ENCODE measurements at regions not wholly inside any gene's neighbourhood (a gene's known extent, or its start where the extent isn't known, plus 50 kb on each side); places are given as distances from the start of the nearest gene placed in this dataset.

DNA sequence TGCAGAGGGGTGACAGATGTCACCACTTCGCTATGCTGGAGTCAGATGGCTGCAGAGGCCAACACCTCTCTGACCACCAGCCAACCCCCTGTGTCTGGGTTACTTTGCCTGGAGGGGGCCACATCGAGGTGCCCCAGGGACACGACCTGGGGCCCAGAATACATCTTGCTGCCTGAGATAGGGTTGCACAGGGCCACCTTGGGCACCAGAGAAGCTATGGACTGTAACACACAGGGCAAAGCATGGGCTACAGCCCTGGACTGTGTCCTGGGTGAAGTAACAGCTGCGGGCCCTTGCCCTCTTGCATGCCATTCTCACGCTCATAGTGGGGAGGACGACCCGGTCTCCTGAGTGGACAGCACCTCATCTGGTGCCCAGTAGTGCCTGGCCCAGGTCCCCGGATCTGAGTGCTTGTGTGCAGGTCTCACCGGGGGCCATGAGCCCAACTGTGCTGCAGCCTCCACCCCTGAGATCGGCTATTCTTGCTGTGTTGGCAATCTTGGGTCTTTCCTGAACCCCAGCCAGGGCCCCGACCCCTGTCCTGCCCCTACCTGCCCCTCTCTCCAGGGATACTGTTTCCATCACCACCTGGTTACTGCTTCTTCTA is 115.2 kb upstream of the GDF10 start:
- Histone ChIP-seq H3K9ac (ENCODE audit: low read length) (no peak overlapping the region), H3K79me1 (ENCODE audit: low read length) (no peaks in the 10 kb centered on the region), H2AK5ac (ENCODE audit: low read length) (no peak overlapping the region), H2BK120ac (ENCODE audit: low read depth, low read length) (no peak overlapping the region), H4K5ac (ENCODE audit: low read length) (no peak overlapping the region), H3K4me2 (ENCODE audit: low read length) (no peak overlapping the region), H3K4ac (ENCODE audit: low read depth, low read length) (no peak overlapping the region), H3K4me1 (ENCODE audit: control insufficient read depth, low read depth, low read length) (no peaks in the 10 kb centered on the region), H3K27ac (ENCODE audit: low read depth, low read length) (no peak overlapping the region), H3K56ac (ENCODE audit: low read length) (no peak overlapping the region), H3K79me2 (ENCODE audit: control insufficient read depth, insufficient read depth, low read length) (no peaks in the 10 kb centered on the region), H3K27me3 (ENCODE audit: insufficient read depth, low read length, poor library complexity) (no peaks in the 10 kb centered on the region), H2BK5ac (ENCODE audit: low read length) (no peak overlapping the region), H3K4me3 (ENCODE audit: low read length) (no peak overlapping the region), H3K18ac (ENCODE audit: low read length) (no peak overlapping the region), H3K36me3 (ENCODE audit: control insufficient read depth, insufficient read depth, low read length) (no peaks in the 10 kb centered on the region), H4K8ac (ENCODE audit: low read depth, low read length) (no peak overlapping the region), H3K23ac (ENCODE audit: low read length) (no peak overlapping the region), H2BK15ac (replicated peaks; ENCODE audit: low read depth) (no peak overlapping the region)
- WGBS (ENCODE audit: extremely low coverage, insufficient coverage, low lambda C conversion rate) = no CpG with 5 or more reads among the region's 11 CpGs
- DNase-seq = no peak

DNA sequence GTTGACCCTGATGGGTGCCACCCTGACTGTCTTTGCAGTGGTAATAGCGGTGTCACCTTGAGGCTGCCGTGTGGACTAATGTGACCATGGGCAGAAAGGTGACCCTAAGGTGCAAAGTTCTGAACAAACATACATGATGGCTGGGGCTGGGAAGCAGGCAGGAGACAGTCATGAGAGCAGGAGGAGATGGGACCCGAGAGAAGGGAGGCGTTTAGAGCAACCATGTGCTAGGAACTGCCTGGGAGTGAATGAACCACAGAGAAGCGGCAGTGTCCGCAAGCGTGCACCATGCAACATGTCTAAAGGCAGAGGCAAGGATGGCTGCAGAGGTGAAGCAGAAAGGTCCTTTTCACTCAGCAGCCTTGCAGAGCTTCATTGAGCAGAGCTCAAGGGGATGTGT is 113.1 kb upstream of the GDF10 start:
- no peaks in the 10 kb centered on the region for H3K36me3 ChIP-seq (ENCODE audit: control insufficient read depth, insufficient read depth, low read length)
- H2BK120ac ChIP-seq (ENCODE audit: low read depth, low read length) = no peak overlapping the region
- H2BK5ac ChIP-seq (ENCODE audit: low read length) = no peak overlapping the region
- H3K56ac ChIP-seq (ENCODE audit: low read length) = no peak overlapping the region
- H3K4ac ChIP-seq (ENCODE audit: low read depth, low read length) = no peak overlapping the region
- H3K4me3 ChIP-seq (ENCODE audit: low read length) = no peak overlapping the region
- no peak overlapping the region for H3K4me2 ChIP-seq (ENCODE audit: low read length)
- H3K27me3 ChIP-seq (ENCODE audit: insufficient read depth, low read length, poor library complexity) = no peaks in the 10 kb centered on the region
- no peak overlapping the region for H2AK5ac ChIP-seq (ENCODE audit: low read length)
- H4K8ac ChIP-seq (ENCODE audit: low read depth, low read length) = no peak overlapping the region
- no peaks in the 10 kb centered on the region for H3K79me1 ChIP-seq (ENCODE audit: low read length)
- no peaks in the 10 kb centered on the region for H3K4me1 ChIP-seq (ENCODE audit: control insufficient read depth, low read depth, low read length)
- no peak overlapping the region for H2BK15ac ChIP-seq (replicated peaks; ENCODE audit: low read depth)
- H3K79me2 ChIP-seq (ENCODE audit: control insufficient read depth, insufficient read depth, low read length) = no peaks in the 10 kb centered on the region
- whole genome bisulfite sequencing (ENCODE audit: extremely low coverage, insufficient coverage, low lambda C conversion rate) = no CpG with 5 or more reads among the region's 7 CpGs
- H3K9ac ChIP-seq (ENCODE audit: low read length) = no peak overlapping the region
- no peak overlapping the region for H3K27ac ChIP-seq (ENCODE audit: low read depth, low read length)
- no peak overlapping the region for H3K18ac ChIP-seq (ENCODE audit: low read length)
- no peak overlapping the region for H3K23ac ChIP-seq (ENCODE audit: low read length)
- no peak for DNase-seq
- H4K5ac ChIP-seq (ENCODE audit: low read length) = no peak overlapping the region

DNA sequence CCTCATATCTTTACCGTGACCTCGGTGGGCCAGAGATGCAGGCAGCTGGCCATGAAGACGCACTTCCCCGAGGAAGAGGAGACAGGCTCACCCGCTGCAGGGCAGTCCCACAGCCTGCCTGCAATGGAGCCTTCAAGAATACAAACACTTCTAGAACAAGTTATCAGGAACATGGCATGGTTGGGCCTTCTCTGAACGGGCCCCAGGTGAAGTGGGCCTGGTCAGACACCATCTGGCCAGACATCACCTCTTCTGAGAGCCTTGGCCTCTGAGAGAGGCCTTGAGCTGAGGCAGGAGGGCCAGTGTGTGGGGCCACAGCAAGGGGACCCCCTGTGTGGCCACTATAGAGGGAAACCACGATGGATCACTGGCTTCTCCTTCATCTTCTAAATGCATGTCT is 112.4 kb upstream of the GDF10 start:
- no peak overlapping the region for H4K8ac ChIP-seq (ENCODE audit: low read depth, low read length)
- no peak overlapping the region for H3K4me3 ChIP-seq (ENCODE audit: low read length)
- no CpG with 5 or more reads among the region's 7 CpGs for WGBS (ENCODE audit: extremely low coverage, insufficient coverage, low lambda C conversion rate)

DNA sequence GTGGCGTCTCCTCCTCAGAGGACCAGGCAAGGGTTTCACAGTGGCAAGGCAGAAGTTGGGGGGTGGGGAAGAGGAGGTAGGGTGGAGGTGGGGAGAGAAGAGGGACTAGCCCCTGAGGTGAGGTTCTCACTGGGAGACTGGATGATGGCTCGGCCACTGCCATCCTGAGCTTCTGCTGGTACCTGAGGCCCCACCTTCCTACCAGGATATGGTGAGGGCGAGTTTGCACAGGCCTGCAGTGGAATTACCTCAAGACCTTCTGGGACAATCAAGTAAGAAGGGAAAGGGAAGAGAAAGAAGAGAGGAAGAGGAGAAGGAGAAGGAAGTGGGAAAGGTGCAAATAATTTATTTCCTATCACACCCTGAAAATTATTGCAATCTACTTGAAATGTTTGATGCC is 111.8 kb upstream of the GDF10 start:
- Histone ChIP-seq H3K79me2 (ENCODE audit: control insufficient read depth, insufficient read depth, low read length) (no peaks in the 10 kb centered on the region), H3K4ac (ENCODE audit: low read depth, low read length) (no peak overlapping the region), H3K56ac (ENCODE audit: low read length) (no peak overlapping the region), H2BK120ac (ENCODE audit: low read depth, low read length) (no peak overlapping the region), H3K27me3 (ENCODE audit: insufficient read depth, low read length, poor library complexity) (no peaks in the 10 kb centered on the region), H4K5ac (ENCODE audit: low read length) (no peak overlapping the region), H3K79me1 (ENCODE audit: low read length) (no peaks in the 10 kb centered on the region), H3K23ac (ENCODE audit: low read length) (no peak overlapping the region), H2AK5ac (ENCODE audit: low read length) (no peak overlapping the region), H3K27ac (ENCODE audit: low read depth, low read length) (no peak overlapping the region), H2BK15ac (replicated peaks; ENCODE audit: low read depth) (no peak overlapping the region), H3K36me3 (ENCODE audit: control insufficient read depth, insufficient read depth, low read length) (no peaks in the 10 kb centered on the region), H3K4me1 (ENCODE audit: control insufficient read depth, low read depth, low read length) (no peaks in the 10 kb centered on the region), H3K18ac (ENCODE audit: low read length) (no peak overlapping the region), H2BK5ac (ENCODE audit: low read length) (no peak overlapping the region), H3K4me2 (ENCODE audit: low read length) (no peak overlapping the region), H3K4me3 (ENCODE audit: low read length) (no peak overlapping the region), H3K9ac (ENCODE audit: low read length) (no peak overlapping the region), H4K8ac (ENCODE audit: low read depth, low read length) (no peak overlapping the region)
- no peak for DNase-seq
- no CpG with 5 or more reads among the region's 3 CpGs for WGBS (ENCODE audit: extremely low coverage, insufficient coverage, low lambda C conversion rate)

More for the DNA sequence above, 112.4 kb upstream of the GDF10 start:
- H2BK120ac ChIP-seq (ENCODE audit: low read depth, low read length) = no peak overlapping the region
- H3K79me1 ChIP-seq (ENCODE audit: low read length) = no peaks in the 10 kb centered on the region
- no peak overlapping the region for H3K9ac ChIP-seq (ENCODE audit: low read length)
- no peak overlapping the region for H2AK5ac ChIP-seq (ENCODE audit: low read length)
- H2BK5ac ChIP-seq (ENCODE audit: low read length) = no peak overlapping the region
- H3K79me2 ChIP-seq (ENCODE audit: control insufficient read depth, insufficient read depth, low read length) = no peaks in the 10 kb centered on the region
- H3K27ac ChIP-seq (ENCODE audit: low read depth, low read length) = no peak overlapping the region
- H2BK15ac ChIP-seq (replicated peaks; ENCODE audit: low read depth) = no peak overlapping the region
- no peaks in the 10 kb centered on the region for H3K36me3 ChIP-seq (ENCODE audit: control insufficient read depth, insufficient read depth, low read length)
- H3K23ac ChIP-seq (ENCODE audit: low read length) = no peak overlapping the region
- no peak overlapping the region for H3K4ac ChIP-seq (ENCODE audit: low read depth, low read length)
- H3K4me1 ChIP-seq (ENCODE audit: control insufficient read depth, low read depth, low read length) = no peaks in the 10 kb centered on the region
- H4K5ac ChIP-seq (ENCODE audit: low read length) = no peak overlapping the region
- no peaks in the 10 kb centered on the region for H3K27me3 ChIP-seq (ENCODE audit: insufficient read depth, low read length, poor library complexity)
- no peak overlapping the region for H3K18ac ChIP-seq (ENCODE audit: low read length)
- H3K56ac ChIP-seq (ENCODE audit: low read length) = no peak overlapping the region
- no peak overlapping the region for H3K4me2 ChIP-seq (ENCODE audit: low read length)
- no peak for DNase-seq

DNA sequence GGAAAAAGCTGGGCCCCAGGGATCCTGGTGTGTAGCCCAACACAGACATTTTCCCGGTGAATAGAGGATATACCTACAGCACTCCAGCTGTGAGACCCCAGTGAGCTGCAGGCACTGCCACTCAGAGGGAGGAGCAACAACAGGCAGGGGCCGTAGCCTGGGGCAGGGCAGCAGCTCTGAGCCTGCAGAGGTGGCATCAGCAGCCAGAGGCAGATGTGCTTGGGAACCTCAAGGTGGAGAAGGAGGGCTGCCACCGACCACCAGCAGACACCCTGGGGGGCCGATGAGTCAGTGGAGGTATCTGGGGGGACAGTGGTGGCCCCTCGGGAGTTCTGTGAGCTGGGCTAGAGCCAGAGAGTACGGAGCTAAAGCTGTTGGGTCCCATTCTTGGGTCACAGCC is 110.2 kb upstream of the GDF10 start:
- no peak overlapping the region for H3K4me2 ChIP-seq (ENCODE audit: low read length)
- no peak overlapping the region for H2BK15ac ChIP-seq (replicated peaks; ENCODE audit: low read depth)
- H3K79me1 ChIP-seq (ENCODE audit: low read length) = no peaks in the 10 kb centered on the region
- no peak overlapping the region for H2BK5ac ChIP-seq (ENCODE audit: low read length)
- no peaks in the 10 kb centered on the region for H3K79me2 ChIP-seq (ENCODE audit: control insufficient read depth, insufficient read depth, low read length)
- no peak overlapping the region for H3K4me3 ChIP-seq (ENCODE audit: low read length)
- H3K23ac ChIP-seq (ENCODE audit: low read length) = no peak overlapping the region
- no peak overlapping the region for H4K8ac ChIP-seq (ENCODE audit: low read depth, low read length)
- H4K5ac ChIP-seq (ENCODE audit: low read length) = no peak overlapping the region
- H3K18ac ChIP-seq (ENCODE audit: low read length) = no peak overlapping the region
- no peak overlapping the region for H3K27ac ChIP-seq (ENCODE audit: low read depth, low read length)
- H3K27me3 ChIP-seq (ENCODE audit: insufficient read depth, low read length, poor library complexity) = no peaks in the 10 kb centered on the region
- no peaks in the 10 kb centered on the region for H3K4me1 ChIP-seq (ENCODE audit: control insufficient read depth, low read depth, low read length)
- WGBS (ENCODE audit: extremely low coverage, insufficient coverage, low lambda C conversion rate) = no CpG with 5 or more reads among the region's 6 CpGs
- H3K36me3 ChIP-seq (ENCODE audit: control insufficient read depth, insufficient read depth, low read length) = no peaks in the 10 kb centered on the region
- no peak for DNase-seq
- no peak overlapping the region for H3K56ac ChIP-seq (ENCODE audit: low read length)
- H2AK5ac ChIP-seq (ENCODE audit: low read length) = no peak overlapping the region
- H2BK120ac ChIP-seq (ENCODE audit: low read depth, low read length) = no peak overlapping the region
- H3K9ac ChIP-seq (ENCODE audit: low read length) = no peak overlapping the region
- H3K4ac ChIP-seq (ENCODE audit: low read depth, low read length) = no peak overlapping the region

DNA sequence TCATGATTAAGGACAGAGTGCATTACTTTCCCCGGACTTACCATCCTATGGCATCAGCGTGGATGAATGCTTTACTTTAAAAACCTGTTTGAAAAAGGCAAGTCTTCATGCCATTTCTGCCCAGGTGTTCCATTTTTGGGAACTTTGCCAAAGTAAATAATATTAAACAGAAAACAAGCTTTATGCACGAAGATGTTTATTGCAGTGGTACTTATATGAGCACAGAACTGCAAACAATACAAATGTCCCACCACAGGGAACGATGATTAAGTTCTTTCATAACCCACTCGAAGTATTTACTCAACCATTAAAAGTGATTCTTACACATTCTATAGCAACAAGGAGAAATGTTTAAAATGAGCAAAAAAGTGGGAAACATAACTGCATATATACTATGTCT is 109.7 kb upstream of the GDF10 start:
- no peak overlapping the region for H2AK5ac ChIP-seq (ENCODE audit: low read length)
- H3K79me1 ChIP-seq (ENCODE audit: low read length) = no peaks in the 10 kb centered on the region
- H3K4ac ChIP-seq (ENCODE audit: low read depth, low read length) = no peak overlapping the region
- no peaks in the 10 kb centered on the region for H3K27me3 ChIP-seq (ENCODE audit: insufficient read depth, low read length, poor library complexity)
- H3K27ac ChIP-seq (ENCODE audit: low read depth, low read length) = no peak overlapping the region
- H2BK15ac ChIP-seq (replicated peaks; ENCODE audit: low read depth) = no peak overlapping the region
- H4K5ac ChIP-seq (ENCODE audit: low read length) = no peak overlapping the region
- DNase-seq = no peak
- H3K18ac ChIP-seq (ENCODE audit: low read length) = no peak overlapping the region
- no peak overlapping the region for H3K56ac ChIP-seq (ENCODE audit: low read length)
- H3K23ac ChIP-seq (ENCODE audit: low read length) = no peak overlapping the region
- H3K4me2 ChIP-seq (ENCODE audit: low read length) = no peak overlapping the region
- no peaks in the 10 kb centered on the region for H3K4me1 ChIP-seq (ENCODE audit: control insufficient read depth, low read depth, low read length)
- H4K8ac ChIP-seq (ENCODE audit: low read depth, low read length) = no peak overlapping the region
- no peak overlapping the region for H2BK5ac ChIP-seq (ENCODE audit: low read length)
- no peak overlapping the region for H2BK120ac ChIP-seq (ENCODE audit: low read depth, low read length)
- H3K9ac ChIP-seq (ENCODE audit: low read length) = no peak overlapping the region
- no peaks in the 10 kb centered on the region for H3K36me3 ChIP-seq (ENCODE audit: control insufficient read depth, insufficient read depth, low read length)
- H3K4me3 ChIP-seq (ENCODE audit: low read length) = no peak overlapping the region
- H3K79me2 ChIP-seq (ENCODE audit: control insufficient read depth, insufficient read depth, low read length) = no peaks in the 10 kb centered on the region
- WGBS (ENCODE audit: extremely low coverage, insufficient coverage, low lambda C conversion rate) = no CpG with 5 or more reads among the region's 5 CpGs
